Neural cell (in vitro differentiated cells): ENCODE measurements at regions not wholly inside any gene's neighbourhood (a gene's known extent, or its start where the extent isn't known, plus 50 kb on each side); places are given as distances from the start of the nearest gene placed in this dataset.

Source experiments
- H2AFZ ChIP-seq: fragments of 200-600, 300-800 bp; sonication (generic), shearing (Covaris generic); 2 replicates; pipeline ENCODE4 v1.6.0; 2014; ENCODE audit warnings: low read depth, mild to moderate bottlenecking, antibody characterized with exemption, low read length, moderate library complexity
- H3F3A ChIP-seq: fragments of 200-600 bp; shearing (Covaris generic); 2 replicates; pipeline ENCODE4 v1.6.1; 2016; ENCODE audit warnings: mild to moderate bottlenecking, moderate library complexity, mixed read lengths, antibody characterized with exemption, low read length; ENCODE audit not compliant: insufficient read depth, poor library complexity, severe bottlenecking
- H3K27ac ChIP-seq: fragments of 200-600, 300-800 bp; sonication (generic), shearing (Covaris generic); 2 replicates; pipeline ENCODE4 v1.5.1; 2014; ENCODE audit warnings: mild to moderate bottlenecking, low read length, moderate library complexity
- H3K27me3 ChIP-seq: fragments of 300-800, 200-600 bp; sonication (generic), shearing (Covaris generic); 2 replicates; pipeline ENCODE4 v1.6.0; 2014; ENCODE audit warnings: mild to moderate bottlenecking, low read depth, low read length, moderate library complexity; ENCODE audit not compliant: insufficient read depth
- H3K36me3 ChIP-seq: fragments of 300-800, 200-600 bp; sonication (generic), shearing (Covaris generic); 2 replicates; pipeline ENCODE4 v1.5.1; 2014; ENCODE audit warnings: mild to moderate bottlenecking, antibody characterized with exemption, low read length, moderate library complexity; ENCODE audit not compliant: insufficient read depth
- H3K4me2 ChIP-seq: fragments of 300-800, 200-600 bp; sonication (generic), shearing (Covaris generic); 2 replicates; pipeline ENCODE4 v1.6.0; 2014; ENCODE audit warnings: mild to moderate bottlenecking, low read length
- H3K4me3 ChIP-seq: fragments of 300-800, 200-600 bp; sonication (generic), shearing (Covaris generic); 2 replicates; pipeline ENCODE4 v1.5.1; 2014; ENCODE audit warnings: mild to moderate bottlenecking, low read length, moderate library complexity
- H3K79me2 ChIP-seq: fragments of 200-600 bp; shearing (Covaris generic); replicated peaks from 2 replicates; pipeline ENCODE4 v1.6.0; 2014; ENCODE audit warnings: mild to moderate bottlenecking, low read length, moderate library complexity; ENCODE audit not compliant: insufficient read depth
- H3K9ac ChIP-seq: fragments of 300-800, 200-600 bp; sonication (generic), shearing (Covaris generic); 2 replicates; pipeline ENCODE4 v1.6.1; 2016; ENCODE audit warnings: mild to moderate bottlenecking, low read length, mixed read lengths
- H3K9me2 ChIP-seq: fragments of 200-600 bp; shearing (Covaris generic); 2 replicates; pipeline ENCODE4 v1.6.1; 2016; ENCODE audit warnings: mild to moderate bottlenecking, low read length, mixed read lengths; ENCODE audit not compliant: insufficient read depth
- H3K9me3 ChIP-seq: fragments of 200-600, 300-800 bp; sonication (generic), shearing (Covaris generic); 2 replicates; pipeline ENCODE4 v1.6.1; 2016; ENCODE audit warnings: mild to moderate bottlenecking, mixed run types, low read length, moderate library complexity, mixed read lengths
- H4K20me1 ChIP-seq: fragments of 200-600 bp; shearing (Covaris generic); 2 replicates; pipeline ENCODE4 v1.6.1; 2016; ENCODE audit warnings: mild to moderate bottlenecking, mixed run types; ENCODE audit not compliant: insufficient read depth
- CTCF ChIP-seq: fragments of 450-650 bp; IDR thresholded peaks from 2 replicates; pipeline ENCODE4 v1.5.1; 2014; ENCODE audit warnings: antibody characterized with exemption, mild to moderate bottlenecking, moderate library complexity; ENCODE audit not compliant: poor library complexity, severe bottlenecking
- EP300 ChIP-seq: fragments of 450-650 bp; conservative IDR thresholded peaks from 2 replicates; pipeline ENCODE4 v1.6.1; 2014; ENCODE audit warnings: antibody characterized with exemption, mild to moderate bottlenecking, moderate library complexity; ENCODE audit not compliant: poor library complexity, severe bottlenecking
- EZH2 ChIP-seq: fragments of 200-600, 300-800 bp; shearing (Covaris generic), sonication (generic); IDR thresholded peaks from 2 replicates; pipeline ENCODE4 v1.6.1; 2014; ENCODE audit warnings: antibody characterized with exemption, low read length, borderline replicate concordance, mild to moderate bottlenecking; ENCODE audit not compliant: insufficient read depth, poor library complexity, severe bottlenecking
- MXI1 ChIP-seq: fragments of 450-650 bp; conservative IDR thresholded peaks from 2 replicates; pipeline ENCODE4 v1.6.1; 2014; ENCODE audit warnings: antibody characterized with exemption, mild to moderate bottlenecking; ENCODE audit not compliant: poor library complexity, severe bottlenecking
- POLR2AphosphoS5 ChIP-seq: IDR thresholded peaks from 2 replicates; pipeline ENCODE4 v1.6.1; 2012
- RAD21 ChIP-seq: fragments of 450-650 bp; conservative IDR thresholded peaks from 2 replicates; pipeline ENCODE4 v1.6.1; 2014; ENCODE audit warnings: antibody characterized with exemption, mild to moderate bottlenecking, moderate library complexity
- REST ChIP-seq: IDR thresholded peaks from 2 replicates; pipeline ENCODE4 v1.6.1; 2012; ENCODE audit warnings: borderline replicate concordance
- SMC3 ChIP-seq: fragments of 450-650 bp; conservative IDR thresholded peaks from 2 replicates; pipeline ENCODE4 v1.6.1; 2014; ENCODE audit warnings: antibody characterized with exemption, mild to moderate bottlenecking, moderate library complexity; ENCODE audit not compliant: poor library complexity
- TAF1 ChIP-seq: IDR thresholded peaks from 2 replicates; pipeline ENCODE4 v1.6.1; 2012; ENCODE audit warnings: low read depth

- Histone ChIP-seq H3K9me2 (no peaks in the 10 kb centered on the region), H3K4me2 (no peak overlapping the region), H3K9ac (peak overlapping the region; percentile 10), H4K20me1 (no peaks in the 10 kb centered on the region), H3K4me3 (peak overlapping the region; percentile 26), H3K36me3 (no peaks in the 10 kb centered on the region), H2AFZ (no peak overlapping the region), H3K79me2 (no peaks in the 10 kb centered on the region), H3K27me3 (no peaks in the 10 kb centered on the region), H3K9me3 (no peaks in the 10 kb centered on the region), H3F3A (no peaks in the 10 kb centered on the region), H3K27ac (peak overlapping the region; percentile 78)
- no peak for TF ChIP-seq REST
- no peak for TF ChIP-seq EZH2
- peak; percentile 68 for TF ChIP-seq POLR2AphosphoS5
- no peak for TF ChIP-seq MXI1
- TF ChIP-seq SMC3, result no peak
- peak; percentile 95 for TF ChIP-seq EP300
- TF ChIP-seq TAF1, result no peak
- TF ChIP-seq RAD21, result no peak
- no peak for TF ChIP-seq CTCF
These were observed 346.2 kb downstream of the IGSF11 start for GRCh38 chr3:118688396-118688884.

- H3K27me3 ChIP-seq, result no peaks in the 10 kb centered on the region
- no peaks in the 10 kb centered on the region for H3K79me2 ChIP-seq
- H4K20me1 ChIP-seq, result no peaks in the 10 kb centered on the region
- H2AFZ ChIP-seq, result no peak overlapping the region
- TF ChIP-seq TAF1, result no peak
- no peak for TF ChIP-seq EZH2
- no peak for TF ChIP-seq POLR2AphosphoS5
- TF ChIP-seq SMC3, result no peak
- TF ChIP-seq RAD21, result no peak
- no peak for TF ChIP-seq CTCF
- no peak for TF ChIP-seq MXI1
- TF ChIP-seq REST, result no peak
- TF ChIP-seq EP300, result no peak
- no peak overlapping the region for H3K27ac ChIP-seq
- H3K4me3 ChIP-seq, result no peak overlapping the region
- H3K9me2 ChIP-seq, result no peaks in the 10 kb centered on the region
- H3K9me3 ChIP-seq, result no peaks in the 10 kb centered on the region
- H3K4me2 ChIP-seq, result no peak overlapping the region
- no peaks in the 10 kb centered on the region for H3F3A ChIP-seq
- H3K9ac ChIP-seq, result no peak overlapping the region
- no peaks in the 10 kb centered on the region for H3K36me3 ChIP-seq
These were observed 342.2 kb downstream of the IGSF11 start for GRCh38 chr3:118692416-118692815.
